ENCODE measurements at regions not wholly inside any gene's neighbourhood (a gene's known extent, or its start where the extent isn't known, plus 50 kb on each side); places are given as distances from the start of the nearest gene placed in this dataset.
"Not testable (repeated sequence)": the region's sequence is repeated elsewhere in the genome, so short reads cannot be mapped to it uniquely, and the experiment has no call there.

- no peak overlapping the region for H3K4me3 ChIP-seq (ENCODE audit: low read depth, low read length)
- no peaks in the 10 kb centered on the region for H3K9me3 ChIP-seq (ENCODE audit: control insufficient read depth, insufficient read depth, low read length)
- no peaks in the 10 kb centered on the region for H3K4me1 ChIP-seq (ENCODE audit: control insufficient read depth, insufficient read depth, low read length)
- H3K27me3 ChIP-seq (ENCODE audit: control insufficient read depth, insufficient read depth, low read length), result no peaks in the 10 kb centered on the region
- WGBS (ENCODE audit: insufficient coverage), result 67% methylated on average over 1 of the region's 2 CpGs
- no peak overlapping the region for H3K27ac ChIP-seq (ENCODE audit: low read depth, low read length)
- H3K36me3 ChIP-seq (ENCODE audit: control insufficient read depth, insufficient read depth, low read length), result no peaks in the 10 kb centered on the region
- DNase-seq (ENCODE audit: low read depth in 4 of 6, low spot score in 6 of 6), result no peak
These were observed 205.1 kb upstream of the SRD5A2 start for GRCh38 chr2:31785876-31786275.

- no peak overlapping the region for H3K4me3 ChIP-seq (ENCODE audit: low read depth, low read length)
- no peak overlapping the region for H3K27ac ChIP-seq (ENCODE audit: low read depth, low read length)
- no peaks in the 10 kb centered on the region for H3K36me3 ChIP-seq (ENCODE audit: control insufficient read depth, insufficient read depth, low read length)
- no peaks in the 10 kb centered on the region for H3K9me3 ChIP-seq (ENCODE audit: control insufficient read depth, insufficient read depth, low read length)
- H3K27me3 ChIP-seq (ENCODE audit: control insufficient read depth, insufficient read depth, low read length), result no peaks in the 10 kb centered on the region
- no peaks in the 10 kb centered on the region for H3K4me1 ChIP-seq (ENCODE audit: control insufficient read depth, insufficient read depth, low read length)
- DNase-seq (ENCODE audit: low read depth in 4 of 6, low spot score in 6 of 6), result no peak
These were observed 204.1 kb upstream of the SRD5A2 start for GRCh38 chr2:31784868-31785267.

DNA sequence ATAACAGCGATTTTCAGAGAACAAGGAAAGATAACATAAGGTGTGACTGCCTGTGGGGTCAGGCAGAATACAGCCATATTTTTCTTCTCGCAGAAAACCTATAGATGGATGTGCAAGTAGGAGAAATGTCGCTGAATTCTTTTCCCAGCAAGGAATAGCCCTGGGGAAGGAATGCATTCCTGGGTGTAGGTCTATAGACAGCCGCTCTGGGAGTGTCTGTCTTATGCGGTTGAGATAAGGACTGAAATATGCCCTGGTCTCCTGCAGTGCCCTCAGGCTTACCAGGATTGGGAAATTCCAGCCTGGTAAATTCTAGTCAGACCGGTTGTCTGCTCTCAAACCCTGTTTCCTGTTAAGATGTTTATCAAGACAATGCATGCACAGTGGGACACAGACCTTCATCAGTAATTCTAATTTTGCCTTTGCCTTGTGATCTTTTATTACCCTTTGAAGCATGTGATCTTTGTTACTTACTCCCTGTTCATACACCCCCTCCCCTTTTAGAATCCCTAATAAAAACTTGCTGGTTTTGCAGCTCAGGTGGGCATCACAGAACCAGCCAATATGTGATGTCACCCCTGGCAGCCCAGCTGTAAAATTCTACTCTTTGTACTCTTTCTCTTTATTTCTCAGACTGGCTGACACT lies 202.8 kb upstream of the SRD5A2 start:
- not testable (repeated sequence) for H3K4me1 ChIP-seq (ENCODE audit: control insufficient read depth, insufficient read depth, low read length); H3K27me3 ChIP-seq (ENCODE audit: control insufficient read depth, insufficient read depth, low read length); H3K4me3 ChIP-seq (ENCODE audit: low read depth, low read length); H3K9me3 ChIP-seq (ENCODE audit: control insufficient read depth, insufficient read depth, low read length); H3K36me3 ChIP-seq (ENCODE audit: control insufficient read depth, insufficient read depth, low read length); DNase-seq (ENCODE audit: low read depth in 4 of 6, low spot score in 6 of 6); H3K27ac ChIP-seq (ENCODE audit: low read depth, low read length)
- 100% methylated on average over 4 of the region's 6 CpGs for WGBS (ENCODE audit: insufficient coverage)

DNA sequence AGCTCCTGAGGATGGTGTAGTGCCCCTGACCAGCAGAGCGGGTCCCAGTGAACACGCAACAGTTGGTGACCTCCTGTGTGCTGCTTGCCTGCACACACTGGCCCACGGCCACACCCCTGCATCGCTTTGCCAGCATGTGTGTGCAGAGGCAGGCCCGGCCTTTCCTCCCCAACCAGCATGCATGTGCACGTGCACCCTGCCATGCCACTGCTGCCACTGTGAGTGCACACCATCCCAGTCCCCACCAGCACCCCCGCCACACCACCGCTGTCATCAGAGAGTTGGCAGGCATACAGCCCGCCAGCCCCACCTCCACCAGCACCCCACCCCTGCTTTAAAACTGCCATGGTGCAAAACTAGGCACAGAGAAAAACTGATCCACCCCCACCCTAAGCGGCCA lies 197.4 kb upstream of the SRD5A2 start:
- no peak overlapping the region for H3K4me3 ChIP-seq (ENCODE audit: low read depth, low read length)

GRCh38 chr2:31770741-31771140 lies 190.0 kb upstream of the SRD5A2 start:
- DNase-seq (ENCODE audit: low read depth in 4 of 6, low spot score in 6 of 6), result no peak
- H3K36me3 ChIP-seq (ENCODE audit: control insufficient read depth, insufficient read depth, low read length), result no peaks in the 10 kb centered on the region
- H3K27me3 ChIP-seq (ENCODE audit: control insufficient read depth, insufficient read depth, low read length), result no peaks in the 10 kb centered on the region
- no peak overlapping the region for H3K27ac ChIP-seq (ENCODE audit: low read depth, low read length)
- H3K4me3 ChIP-seq (ENCODE audit: low read depth, low read length), result no peak overlapping the region
- H3K4me1 ChIP-seq (ENCODE audit: control insufficient read depth, insufficient read depth, low read length), result no peaks in the 10 kb centered on the region
- no CpG with 5 or more reads among the region's 2 CpGs for WGBS (ENCODE audit: insufficient coverage)
- no peaks in the 10 kb centered on the region for H3K9me3 ChIP-seq (ENCODE audit: control insufficient read depth, insufficient read depth, low read length)

More for the DNA sequence above, 197.4 kb upstream of the SRD5A2 start:
- no peak for DNase-seq (ENCODE audit: low read depth in 4 of 6, low spot score in 6 of 6)
- 83% methylated on average over 10 of the region's 10 CpGs for WGBS (ENCODE audit: insufficient coverage)
- H3K27me3 ChIP-seq (ENCODE audit: control insufficient read depth, insufficient read depth, low read length), result no peaks in the 10 kb centered on the region
- H3K36me3 ChIP-seq (ENCODE audit: control insufficient read depth, insufficient read depth, low read length), result no peaks in the 10 kb centered on the region
- no peak overlapping the region for H3K27ac ChIP-seq (ENCODE audit: low read depth, low read length)
- H3K9me3 ChIP-seq (ENCODE audit: control insufficient read depth, insufficient read depth, low read length), result no peaks in the 10 kb centered on the region
- no peaks in the 10 kb centered on the region for H3K4me1 ChIP-seq (ENCODE audit: control insufficient read depth, insufficient read depth, low read length)

GRCh38 chr2:31765078-31765945 lies 184.6 kb upstream of the SRD5A2 start:
- DNase-seq (ENCODE audit: low read depth in 4 of 6, low spot score in 6 of 6), result no peak
- WGBS (ENCODE audit: insufficient coverage), result 70% methylated on average over 2 of the region's 2 CpGs
- H3K4me3 ChIP-seq (ENCODE audit: low read depth, low read length), result no peak overlapping the region
- H3K36me3 ChIP-seq (ENCODE audit: control insufficient read depth, insufficient read depth, low read length), result no peaks in the 10 kb centered on the region
- H3K9me3 ChIP-seq (ENCODE audit: control insufficient read depth, insufficient read depth, low read length), result no peaks in the 10 kb centered on the region
- no peaks in the 10 kb centered on the region for H3K4me1 ChIP-seq (ENCODE audit: control insufficient read depth, insufficient read depth, low read length)
- no peaks in the 10 kb centered on the region for H3K27me3 ChIP-seq (ENCODE audit: control insufficient read depth, insufficient read depth, low read length)
- H3K27ac ChIP-seq (ENCODE audit: low read depth, low read length), result no peak overlapping the region

- WGBS (ENCODE audit: insufficient coverage), result no CpG with 5 or more reads among the region's 2 CpGs
- Histone ChIP-seq H3K36me3 (ENCODE audit: control insufficient read depth, insufficient read depth, low read length) (no peaks in the 10 kb centered on the region), H3K4me3 (ENCODE audit: low read depth, low read length) (no peak overlapping the region), H3K27me3 (ENCODE audit: control insufficient read depth, insufficient read depth, low read length) (no peaks in the 10 kb centered on the region), H3K9me3 (ENCODE audit: control insufficient read depth, insufficient read depth, low read length) (no peaks in the 10 kb centered on the region), H3K27ac (ENCODE audit: low read depth, low read length) (no peak overlapping the region), H3K4me1 (ENCODE audit: control insufficient read depth, insufficient read depth, low read length) (no peaks in the 10 kb centered on the region)
- peak in 1 of 6 donors; percentile 48 for DNase-seq (ENCODE audit: low read depth in 4 of 6, low spot score in 6 of 6)
These were observed 183.4 kb upstream of the SRD5A2 start for GRCh38 chr2:31764169-31764568.

GRCh38 chr2:31762085-31762484 lies 181.3 kb upstream of the SRD5A2 start:
- no peak overlapping the region for H3K4me3 ChIP-seq (ENCODE audit: low read depth, low read length)
- H3K27ac ChIP-seq (ENCODE audit: low read depth, low read length), result no peak overlapping the region
- H3K27me3 ChIP-seq (ENCODE audit: control insufficient read depth, insufficient read depth, low read length), result no peaks in the 10 kb centered on the region
- WGBS (ENCODE audit: insufficient coverage), result 67% methylated on average over 1 of the region's 2 CpGs
- H3K36me3 ChIP-seq (ENCODE audit: control insufficient read depth, insufficient read depth, low read length), result no peaks in the 10 kb centered on the region
- no peaks in the 10 kb centered on the region for H3K4me1 ChIP-seq (ENCODE audit: control insufficient read depth, insufficient read depth, low read length)
- no peak for DNase-seq (ENCODE audit: low read depth in 4 of 6, low spot score in 6 of 6)
- no peaks in the 10 kb centered on the region for H3K9me3 ChIP-seq (ENCODE audit: control insufficient read depth, insufficient read depth, low read length)

- not testable (repeated sequence) for DNase-seq (ENCODE audit: low read depth in 4 of 6, low spot score in 6 of 6); H3K4me1 ChIP-seq (ENCODE audit: control insufficient read depth, insufficient read depth, low read length); H3K27ac ChIP-seq (ENCODE audit: low read depth, low read length); H3K36me3 ChIP-seq (ENCODE audit: control insufficient read depth, insufficient read depth, low read length); H3K9me3 ChIP-seq (ENCODE audit: control insufficient read depth, insufficient read depth, low read length); H3K27me3 ChIP-seq (ENCODE audit: control insufficient read depth, insufficient read depth, low read length); H3K4me3 ChIP-seq (ENCODE audit: low read depth, low read length)
- WGBS (ENCODE audit: insufficient coverage), result no CpG with 5 or more reads among the region's 2 CpGs
These were observed 176.6 kb upstream of the SRD5A2 start for GRCh38 chr2:31757351-31757750.

DNA sequence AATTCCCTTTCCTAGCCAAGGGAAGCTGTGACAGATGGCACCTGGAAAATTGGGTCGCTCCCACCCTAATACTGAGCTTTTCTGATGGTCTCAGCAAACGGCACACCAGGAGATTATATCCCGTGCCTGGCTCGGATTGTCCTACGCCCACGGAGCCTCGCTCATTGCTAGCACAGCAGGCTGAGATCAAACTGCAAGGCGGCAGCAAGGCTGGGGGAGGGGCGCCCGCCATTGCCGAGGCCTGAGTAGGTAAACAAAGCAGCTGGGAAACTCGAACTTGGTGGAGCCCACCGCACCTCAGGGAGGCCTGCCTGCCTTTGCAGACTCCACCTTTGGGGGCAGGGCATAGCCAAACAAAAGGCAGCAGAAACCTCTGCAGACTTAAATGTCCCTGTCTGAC lies 168.0 kb upstream of the SRD5A2 start:
- H3K36me3 ChIP-seq (ENCODE audit: control insufficient read depth, insufficient read depth, low read length); H3K9me3 ChIP-seq (ENCODE audit: control insufficient read depth, insufficient read depth, low read length); H3K4me1 ChIP-seq (ENCODE audit: control insufficient read depth, insufficient read depth, low read length); DNase-seq (ENCODE audit: low read depth in 4 of 6, low spot score in 6 of 6); H3K4me3 ChIP-seq (ENCODE audit: low read depth, low read length); H3K27me3 ChIP-seq (ENCODE audit: control insufficient read depth, insufficient read depth, low read length); H3K27ac ChIP-seq (ENCODE audit: low read depth, low read length): not testable (repeated sequence)
- 93% methylated on average over 13 of the region's 13 CpGs for WGBS (ENCODE audit: insufficient coverage)
